Uterus (tissue), 3 donors: ENCODE measurements at regions not wholly inside any gene's neighbourhood (a gene's known extent, or its start where the extent isn't known, plus 50 kb on each side); places are given as distances from the start of the nearest gene placed in this dataset.

Experiments used
- DNase-seq, 2 donors: peaks; one replicate each; pipeline ENCODE4 v3.0.0-alpha.2; 2019 to 2020
- H3K27ac ChIP-seq, 2 donors: fragments of 200-600 bp; sonication (generic); 1 replicate in 1 of 2; 2 replicates in 1 of 2; pipeline ENCODE4 v1.5.1; 2016 to 2018
- H3K27me3 ChIP-seq, 2 donors: fragments of 200-600 bp; sonication (generic); one replicate each; pipeline ENCODE4 v1.5.1; 2018 to 2019; ENCODE audit warnings: control low read depth in 1 of 2
- H3K36me3 ChIP-seq, 2 donors: fragments of 200-600 bp; sonication (generic); one replicate each; pipeline ENCODE4 v1.5.1; 2019; ENCODE audit warnings: control low read depth in 1 of 2
- H3K4me1 ChIP-seq, 2 donors: fragments of 200-600 bp; sonication (generic); one replicate each; pipeline ENCODE4 v1.5.1; 2018 to 2019; ENCODE audit warnings: control low read depth in 1 of 2
- H3K4me3 ChIP-seq, 2 donors: fragments of 200-600 bp; sonication (generic); 1 replicate in 1 of 2; 2 replicates in 1 of 2; pipeline ENCODE4 v1.5.1; 2018 to 2019; ENCODE audit warnings: mild to moderate bottlenecking in 1 of 2
- H3K9me3 ChIP-seq, 2 donors: fragments of 200-600 bp; sonication (generic); one replicate each; pipeline ENCODE4 v1.5.1; 2019; ENCODE audit warnings: control low read depth in 1 of 2
- CTCF ChIP-seq, 4 experiments: fragments of 200-600 bp in 2 of 4; fragments of 450-650 bp in 2 of 4; sonication (generic) in 2 of 4; IDR thresholded peaks; one replicate each; pipeline ENCODE4 v1.5.1; 2016 to 2019; ENCODE audit warnings: antibody characterized with exemption in 4 of 4, mild to moderate bottlenecking in 2 of 4, moderate library complexity in 1 of 4
- POLR2A ChIP-seq, 2 donors: fragments of 450-650 bp; IDR thresholded peaks; one replicate each; pipeline ENCODE4 v1.6.1; 2016; ENCODE audit warnings: antibody characterized with exemption in 2 of 2, mild to moderate bottlenecking in 1 of 2, moderate library complexity in 1 of 2
- intact Hi-C: fragments of 100-400 bp; cut with DNase I; formaldehyde crosslinking; loops from one replicate; pipeline ENCODE4 v1.15.1; 2023; ENCODE audit warnings: low total_unique reads
- donor health status: DM: yes; HTN: yes; CAD: no.

- DNase-seq: no peak
- Histone ChIP-seq H3K27me3 (peaks cover 0 to 2% of the 10 kb centered on the region in 2 donors), H3K4me3 (no peak overlapping the region), H3K27ac (peak overlapping the region; percentile 97), H3K9me3 (no peaks in the 10 kb centered on the region), H3K36me3 (no peaks in the 10 kb centered on the region), H3K4me1 (peaks cover 19 to 29% of the 10 kb centered on the region in 2 donors)
- TF ChIP-seq POLR2A (IDR thresholded peaks at IDR 0.05): no peak
- TF ChIP-seq CTCF (IDR thresholded peaks at IDR 0.05): no peak
- intact Hi-C loops: loop anchor here (5.0 to 10.0 kb wide), 3 partner anchors 289 to 597 kb away; no protein-coding TSS in a partner anchor
These were observed 297.9 kb upstream of the NFE2L3 start for GRCh38 chr7:25854059-25854458.

DNA sequence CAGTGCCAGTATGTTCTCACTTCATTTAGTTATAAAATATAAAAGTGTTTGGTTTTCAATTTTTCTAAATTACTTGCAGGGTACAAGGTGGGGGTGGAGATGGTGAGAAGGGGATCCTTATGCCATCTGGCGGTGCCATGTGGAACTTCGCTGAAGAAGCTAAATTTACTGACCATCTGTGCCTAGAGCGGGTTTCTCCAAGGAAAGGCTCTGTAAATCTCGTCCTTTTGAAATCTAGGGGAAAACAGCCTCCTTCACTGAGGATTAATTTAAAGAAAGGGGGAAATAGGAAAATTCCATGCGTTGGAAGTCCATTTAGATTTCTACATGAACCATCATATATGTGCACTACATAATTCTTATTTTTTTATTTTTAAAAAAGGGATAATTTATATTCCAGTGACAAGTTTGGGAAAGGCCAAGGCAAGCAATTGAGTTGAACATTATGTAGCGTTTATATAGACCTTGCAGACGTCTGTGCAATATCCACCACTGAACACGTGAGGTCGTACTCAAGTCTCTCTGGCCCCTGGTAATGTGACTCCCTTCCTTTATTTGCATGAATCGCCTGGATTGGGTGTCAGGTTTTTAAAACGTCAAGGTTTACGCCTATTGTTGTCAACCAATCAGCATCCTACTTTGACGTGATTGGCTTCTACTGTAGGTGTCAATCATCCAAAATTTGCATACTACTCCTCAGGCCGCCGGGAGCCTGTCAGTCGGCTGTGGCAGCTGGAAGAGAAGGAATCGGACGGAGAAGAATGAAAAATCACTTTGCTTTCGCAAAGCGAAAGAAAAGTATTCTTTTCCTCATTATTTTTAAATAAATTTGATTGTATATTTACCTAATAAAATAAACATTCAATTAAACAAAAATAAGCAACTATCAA, 297.1 kb upstream of the NFE2L3 start:
- TF ChIP-seq POLR2A (IDR thresholded peaks at IDR 0.05) (peak; percentile 72 to 73), CTCF (IDR thresholded peaks at IDR 0.05) (peak; percentile 51 to 83 (median 71))
- Histone ChIP-seq H3K27ac (peak overlapping the region; percentile 97), H3K4me3 (peak overlapping the region; percentile 40 to 54), H3K36me3 (no peaks in the 10 kb centered on the region), H3K27me3 (peaks cover 0 to 2% of the 10 kb centered on the region in 2 donors), H3K9me3 (no peaks in the 10 kb centered on the region), H3K4me1 (peaks cover 19 to 25% of the 10 kb centered on the region in 2 donors)
- peak; percentile 74 to 93 for DNase-seq
- intact Hi-C loops: loop anchor here (5.0 to 10.0 kb wide), 5 partner anchors 290 to 1327 kb away; partner anchors contain the start of gene HOXA9

- peak overlapping the region; percentile 94 to 97 for H3K27ac ChIP-seq
- TF ChIP-seq POLR2A (IDR thresholded peaks at IDR 0.05): no peak
- TF ChIP-seq CTCF (IDR thresholded peaks at IDR 0.05): no peak
- H3K27me3 ChIP-seq: peaks cover 0 to 2% of the 10 kb centered on the region in 2 donors
- peaks cover 13 to 15% of the 10 kb centered on the region in 2 donors for H3K4me1 ChIP-seq
- DNase-seq: peak in 1 of 2 donors; percentile 65
- peak overlapping the region; percentile 40 to 54 for H3K4me3 ChIP-seq
- intact Hi-C loops: loop anchor here (5.0 to 10.0 kb wide), 3 partner anchors 291 to 1326 kb away; partner anchors contain the start of gene HOXA9
- H3K36me3 ChIP-seq: no peaks in the 10 kb centered on the region
- no peaks in the 10 kb centered on the region for H3K9me3 ChIP-seq
These were observed 295.9 kb upstream of the NFE2L3 start for GRCh38 chr7:25855854-25856782.

- Histone ChIP-seq H3K27me3 (peaks cover 0 to 5% of the 10 kb centered on the region in 2 donors), H3K27ac (peak overlapping the region; percentile 83 to 86), H3K4me3 (peak overlapping the region; percentile 40 to 54), H3K4me1 (peaks cover 5 to 10% of the 10 kb centered on the region in 2 donors), H3K9me3 (no peaks in the 10 kb centered on the region), H3K36me3 (no peaks in the 10 kb centered on the region)
- TF ChIP-seq POLR2A (IDR thresholded peaks at IDR 0.05): no peak
- TF ChIP-seq CTCF (IDR thresholded peaks at IDR 0.05): no peak
- intact Hi-C loops: loop anchor here (5.0 to 10.0 kb wide), 3 partner anchors 293 to 1325 kb away; partner anchors contain the start of gene HOXA9
- peak; percentile 64 to 89 for DNase-seq
These were observed 294.5 kb upstream of the NFE2L3 start for GRCh38 chr7:25857376-25858067.
